ENCODE measurements at regions not wholly inside any gene's neighbourhood (a gene's known extent, or its start where the extent isn't known, plus 50 kb on each side); places are given as distances from the start of the nearest gene placed in this dataset.

GRCh38 chr6:137783710-137784109 lies 83.3 kb upstream of the TNFAIP3 start:
- H2BK15ac ChIP-seq (replicated peaks; ENCODE audit: low read depth), result no peak overlapping the region
- no peaks in the 10 kb centered on the region for H3K27me3 ChIP-seq (ENCODE audit: insufficient read depth, low read length, poor library complexity)
- H4K8ac ChIP-seq (ENCODE audit: low read depth, low read length), result no peak overlapping the region
- no peak overlapping the region for H3K4ac ChIP-seq (ENCODE audit: low read depth, low read length)
- H3K4me1 ChIP-seq (ENCODE audit: control insufficient read depth, low read depth, low read length), result no peaks in the 10 kb centered on the region
- no peak overlapping the region for H2AK5ac ChIP-seq (ENCODE audit: low read length)
- no peaks in the 10 kb centered on the region for H3K36me3 ChIP-seq (ENCODE audit: control insufficient read depth, insufficient read depth, low read length)
- H3K79me1 ChIP-seq (ENCODE audit: low read length), result no peaks in the 10 kb centered on the region
- no peak overlapping the region for H2BK120ac ChIP-seq (ENCODE audit: low read depth, low read length)
- H3K9ac ChIP-seq (ENCODE audit: low read length), result no peak overlapping the region
- no peak overlapping the region for H3K18ac ChIP-seq (ENCODE audit: low read length)
- no peak overlapping the region for H2BK5ac ChIP-seq (ENCODE audit: low read length)
- WGBS (ENCODE audit: extremely low coverage, insufficient coverage, low lambda C conversion rate), result no CpG with 5 or more reads among the region's 1 CpG
- H4K5ac ChIP-seq (ENCODE audit: low read length), result no peak overlapping the region
- H3K27ac ChIP-seq (ENCODE audit: low read depth, low read length), result no peak overlapping the region
- H3K23ac ChIP-seq (ENCODE audit: low read length), result no peak overlapping the region
- no peak overlapping the region for H3K4me3 ChIP-seq (ENCODE audit: low read length)
- no peak overlapping the region for H3K56ac ChIP-seq (ENCODE audit: low read length)
- DNase-seq, result no peak
- H3K79me2 ChIP-seq (ENCODE audit: control insufficient read depth, insufficient read depth, low read length), result no peaks in the 10 kb centered on the region
- H3K4me2 ChIP-seq (ENCODE audit: low read length), result no peak overlapping the region

- no peak overlapping the region for H4K5ac ChIP-seq (ENCODE audit: low read length)
- WGBS (ENCODE audit: extremely low coverage, insufficient coverage, low lambda C conversion rate), result no CpG with 5 or more reads among the region's 1 CpG
- H3K4me3 ChIP-seq (ENCODE audit: low read length), result no peak overlapping the region
- H2BK5ac ChIP-seq (ENCODE audit: low read length), result no peak overlapping the region
- no peak overlapping the region for H2BK15ac ChIP-seq (replicated peaks; ENCODE audit: low read depth)
- H3K4me1 ChIP-seq (ENCODE audit: control insufficient read depth, low read depth, low read length), result no peaks in the 10 kb centered on the region
- peak overlapping the region; percentile 54 for H2BK120ac ChIP-seq (ENCODE audit: low read depth, low read length)
- no peaks in the 10 kb centered on the region for H3K27me3 ChIP-seq (ENCODE audit: insufficient read depth, low read length, poor library complexity)
- no peak overlapping the region for H3K18ac ChIP-seq (ENCODE audit: low read length)
- no peaks in the 10 kb centered on the region for H3K79me2 ChIP-seq (ENCODE audit: control insufficient read depth, insufficient read depth, low read length)
- no peak overlapping the region for H3K4me2 ChIP-seq (ENCODE audit: low read length)
- H2AK5ac ChIP-seq (ENCODE audit: low read length), result no peak overlapping the region
- H3K4ac ChIP-seq (ENCODE audit: low read depth, low read length), result no peak overlapping the region
- DNase-seq, result no peak
- no peak overlapping the region for H3K9ac ChIP-seq (ENCODE audit: low read length)
- H4K8ac ChIP-seq (ENCODE audit: low read depth, low read length), result no peak overlapping the region
- H3K56ac ChIP-seq (ENCODE audit: low read length), result no peak overlapping the region
- H3K27ac ChIP-seq (ENCODE audit: low read depth, low read length), result no peak overlapping the region
- H3K23ac ChIP-seq (ENCODE audit: low read length), result no peak overlapping the region
- no peaks in the 10 kb centered on the region for H3K79me1 ChIP-seq (ENCODE audit: low read length)
- no peaks in the 10 kb centered on the region for H3K36me3 ChIP-seq (ENCODE audit: control insufficient read depth, insufficient read depth, low read length)
Measured at GRCh38 chr6:137784583-137784982, 82.5 kb upstream of the TNFAIP3 start.

GRCh38 chr6:137787016-137787415 lies 80.0 kb upstream of the TNFAIP3 start:
- no peak overlapping the region for H3K4me2 ChIP-seq (ENCODE audit: low read length)
- no peaks in the 10 kb centered on the region for H3K4me1 ChIP-seq (ENCODE audit: control insufficient read depth, low read depth, low read length)
- no peaks in the 10 kb centered on the region for H3K36me3 ChIP-seq (ENCODE audit: control insufficient read depth, insufficient read depth, low read length)
- H3K27me3 ChIP-seq (ENCODE audit: insufficient read depth, low read length, poor library complexity), result no peaks in the 10 kb centered on the region
- H3K4ac ChIP-seq (ENCODE audit: low read depth, low read length), result no peak overlapping the region
- H3K79me1 ChIP-seq (ENCODE audit: low read length), result no peaks in the 10 kb centered on the region
- no peak overlapping the region for H2BK5ac ChIP-seq (ENCODE audit: low read length)
- WGBS (ENCODE audit: extremely low coverage, insufficient coverage, low lambda C conversion rate), result no CpG with 5 or more reads among the region's 2 CpGs
- no peak overlapping the region for H3K27ac ChIP-seq (ENCODE audit: low read depth, low read length)
- no peak overlapping the region for H2BK15ac ChIP-seq (replicated peaks; ENCODE audit: low read depth)
- no peaks in the 10 kb centered on the region for H3K79me2 ChIP-seq (ENCODE audit: control insufficient read depth, insufficient read depth, low read length)
- no peak overlapping the region for H4K8ac ChIP-seq (ENCODE audit: low read depth, low read length)
- no peak overlapping the region for H3K18ac ChIP-seq (ENCODE audit: low read length)
- H2AK5ac ChIP-seq (ENCODE audit: low read length), result no peak overlapping the region
- H3K4me3 ChIP-seq (ENCODE audit: low read length), result no peak overlapping the region
- H3K56ac ChIP-seq (ENCODE audit: low read length), result no peak overlapping the region
- H2BK120ac ChIP-seq (ENCODE audit: low read depth, low read length), result no peak overlapping the region
- no peak for DNase-seq
- H3K9ac ChIP-seq (ENCODE audit: low read length), result no peak overlapping the region
- H4K5ac ChIP-seq (ENCODE audit: low read length), result no peak overlapping the region
- no peak overlapping the region for H3K23ac ChIP-seq (ENCODE audit: low read length)

GRCh38 chr6:137788248-137788647 lies 78.8 kb upstream of the TNFAIP3 start:
- no peak overlapping the region for H3K4me3 ChIP-seq (ENCODE audit: low read length)
- no peak overlapping the region for H3K4ac ChIP-seq (ENCODE audit: low read depth, low read length)
- no peaks in the 10 kb centered on the region for H3K4me1 ChIP-seq (ENCODE audit: control insufficient read depth, low read depth, low read length)
- H3K18ac ChIP-seq (ENCODE audit: low read length), result no peak overlapping the region
- H3K23ac ChIP-seq (ENCODE audit: low read length), result no peak overlapping the region
- no peak overlapping the region for H4K8ac ChIP-seq (ENCODE audit: low read depth, low read length)
- no peak overlapping the region for H2AK5ac ChIP-seq (ENCODE audit: low read length)
- H3K4me2 ChIP-seq (ENCODE audit: low read length), result no peak overlapping the region
- H3K79me1 ChIP-seq (ENCODE audit: low read length), result no peaks in the 10 kb centered on the region
- no peak for DNase-seq
- WGBS (ENCODE audit: extremely low coverage, insufficient coverage, low lambda C conversion rate), result 100% methylated on average over 1 of the region's 1 CpG
- H2BK120ac ChIP-seq (ENCODE audit: low read depth, low read length), result no peak overlapping the region
- no peaks in the 10 kb centered on the region for H3K36me3 ChIP-seq (ENCODE audit: control insufficient read depth, insufficient read depth, low read length)
- no peak overlapping the region for H2BK15ac ChIP-seq (replicated peaks; ENCODE audit: low read depth)
- no peak overlapping the region for H3K56ac ChIP-seq (ENCODE audit: low read length)
- no peak overlapping the region for H3K27ac ChIP-seq (ENCODE audit: low read depth, low read length)
- H2BK5ac ChIP-seq (ENCODE audit: low read length), result no peak overlapping the region
- H3K27me3 ChIP-seq (ENCODE audit: insufficient read depth, low read length, poor library complexity), result no peaks in the 10 kb centered on the region
- no peak overlapping the region for H4K5ac ChIP-seq (ENCODE audit: low read length)
- H3K79me2 ChIP-seq (ENCODE audit: control insufficient read depth, insufficient read depth, low read length), result no peaks in the 10 kb centered on the region
- no peak overlapping the region for H3K9ac ChIP-seq (ENCODE audit: low read length)

GRCh38 chr6:137791281-137792159 lies 75.5 kb upstream of the TNFAIP3 start:
- no CpG with 5 or more reads among the region's 6 CpGs for WGBS (ENCODE audit: extremely low coverage, insufficient coverage, low lambda C conversion rate)
- no peak for DNase-seq

More at GRCh38 chr6:137791281-137792159, 75.5 kb upstream of the TNFAIP3 start:
- Histone ChIP-seq H2AK5ac (ENCODE audit: low read length) (no peak overlapping the region), H3K23ac (ENCODE audit: low read length) (no peak overlapping the region), H3K79me2 (ENCODE audit: control insufficient read depth, insufficient read depth, low read length) (no peaks in the 10 kb centered on the region), H2BK5ac (ENCODE audit: low read length) (no peak overlapping the region), H3K18ac (ENCODE audit: low read length) (no peak overlapping the region), H3K4ac (ENCODE audit: low read depth, low read length) (no peak overlapping the region), H3K79me1 (ENCODE audit: low read length) (no peaks in the 10 kb centered on the region), H2BK15ac (replicated peaks; ENCODE audit: low read depth) (no peak overlapping the region), H3K4me3 (ENCODE audit: low read length) (no peak overlapping the region), H3K4me2 (ENCODE audit: low read length) (no peak overlapping the region), H3K36me3 (ENCODE audit: control insufficient read depth, insufficient read depth, low read length) (no peaks in the 10 kb centered on the region), H3K27ac (ENCODE audit: low read depth, low read length) (no peak overlapping the region), H3K9ac (ENCODE audit: low read length) (no peak overlapping the region), H4K8ac (ENCODE audit: low read depth, low read length) (no peak overlapping the region), H3K27me3 (ENCODE audit: insufficient read depth, low read length, poor library complexity) (no peaks in the 10 kb centered on the region), H4K5ac (ENCODE audit: low read length) (no peak overlapping the region), H3K56ac (ENCODE audit: low read length) (no peak overlapping the region), H2BK120ac (ENCODE audit: low read depth, low read length) (no peak overlapping the region), H3K4me1 (ENCODE audit: control insufficient read depth, low read depth, low read length) (peaks cover 3% of the 10 kb centered on the region)

Measured in mesendoderm (in vitro differentiated cells).